GM23248 (cell line): ENCODE measurements at regions not wholly inside any gene's neighbourhood (a gene's known extent, or its start where the extent isn't known, plus 50 kb on each side); places are given as distances from the start of the nearest gene placed in this dataset.

Experiments used
- EZH2 ChIP-seq: fragments of 200-600 bp; sonication (generic); IDR thresholded peaks from 2 replicates; pipeline ENCODE4 v1.6.1; 2018; ENCODE audit warnings: antibody characterized with exemption, mild to moderate bottlenecking; ENCODE audit not compliant: insufficient read depth, poor library complexity, severe bottlenecking
- EZH2phosphoT487 ChIP-seq: fragments of 200-600 bp; sonication (generic); IDR thresholded peaks from 2 replicates; pipeline ENCODE4 v1.6.1; 2018; ENCODE audit warnings: antibody characterized with exemption, moderate library complexity, mild to moderate bottlenecking, low read depth; ENCODE audit not compliant: insufficient read depth

- no peak for TF ChIP-seq EZH2phosphoT487
- TF ChIP-seq EZH2: no peak
These were observed 86.9 kb downstream of the MPP7 start for GRCh38 chr10:28215930-28216329.
